Endothelial cell of umbilical vein (primary cell): ENCODE measurements at regions not wholly inside any gene's neighbourhood (a gene's known extent, or its start where the extent isn't known, plus 50 kb on each side); places are given as distances from the start of the nearest gene placed in this dataset.

ENCODE experiments used
- BruUV-seq: library from RNA; stranded (reverse); fragments of 400-500 nt; replicated peaks from 2 replicates; lab custom pipeline; 2021; lab: Mats Ljungman, UMichigan
- CTCF ChIA-PET: fragments of 300-600, 350-600 bp; sonication (Branson Sonifier 250); formaldehyde crosslinking; loops from one replicate; lab custom pipeline; 2021; ENCODE audit warnings: antibody characterized with exemption, inconsistent platforms; lab: Charles Lee
- POLR2A ChIA-PET: fragments of 300-600, 350-600 bp; sonication (Branson Sonifier 250); formaldehyde crosslinking; loops from one replicate; lab custom pipeline; 2021; ENCODE audit warnings: antibody characterized with exemption, inconsistent platforms; lab: Charles Lee
- DNase-seq: peaks from one replicate; pipeline ENCODE4 v3.0.0-alpha.2; 2011; ENCODE audit warnings: low read depth, low spot score
- FAIRE-seq: peaks from 2 replicates; lab custom pipeline; 2011; peaks lifted over from hg19 to GRCh38; lab: Jason Lieb, UNC
- H2AFZ ChIP-seq: 2 replicates; pipeline ENCODE4 v1.6.0; 2012; ENCODE audit warnings: low read depth, low read length, control low read depth, inconsistent platforms
- H3K27ac ChIP-seq: 2 replicates; pipeline ENCODE4 v1.5.1; 2011; ENCODE audit warnings: low read depth, mild to moderate bottlenecking, control low read depth, low read length, moderate library complexity; ENCODE audit not compliant: insufficient read depth
- H3K27me3 ChIP-seq, 2 experiments: 2 replicates each; pipeline versions ENCODE4 v1.6.0 to v1.6.1; 2011; ENCODE audit warnings: low read length in 2 of 2, mixed read lengths in 1 of 2; ENCODE audit not compliant: control insufficient read depth in 2 of 2, insufficient read depth in 2 of 2
- H3K36me3 ChIP-seq, 2 experiments: 2 replicates in 1 of 2; 3 replicates in 1 of 2; pipeline ENCODE4 v1.5.1; 2011; ENCODE audit warnings: low read length in 2 of 2, mild to moderate bottlenecking in 1 of 2, moderate library complexity in 1 of 2; ENCODE audit not compliant: control insufficient read depth in 2 of 2, insufficient read depth in 2 of 2; ENCODE audit errors: extremely low read depth in 1 of 2
- H3K4me1 ChIP-seq: 3 replicates; pipeline ENCODE4 v1.5.1; 2011; ENCODE audit warnings: mild to moderate bottlenecking, low read length; ENCODE audit not compliant: control insufficient read depth, insufficient read depth; ENCODE audit errors: extremely low read depth
- H3K4me2 ChIP-seq: 2 replicates; pipeline ENCODE4 v1.6.1; 2011; ENCODE audit warnings: low read length, control low read depth, mixed read lengths; ENCODE audit not compliant: insufficient read depth
- H3K4me3 ChIP-seq, 3 experiments: fragments of 200-600 bp in 1 of 3; sonication (generic), shearing (Covaris generic) in 1 of 3; replicated peaks in 1 of 3; 2 replicates each; pipeline ENCODE4 v1.5.1; 2011 to 2016; ENCODE audit warnings: control low read depth in 3 of 3, low read length in 3 of 3, mild to moderate bottlenecking in 2 of 3, inconsistent platforms in 1 of 3, low read depth in 1 of 3, moderate library complexity in 1 of 3; ENCODE audit not compliant: insufficient read depth in 1 of 3
- H3K79me2 ChIP-seq: 2 replicates; pipeline ENCODE4 v1.6.0; 2012; ENCODE audit warnings: low read length, inconsistent platforms; ENCODE audit not compliant: control insufficient read depth, insufficient read depth
- H3K9ac ChIP-seq: replicated peaks from 2 replicates; pipeline ENCODE3; 2011; ENCODE audit warnings: low read length, control low read depth; ENCODE audit not compliant: insufficient read depth; ENCODE audit errors: extremely low read depth
- H3K9me1 ChIP-seq: replicated peaks from 3 replicates; pipeline ENCODE4 v1.6.0; 2011; ENCODE audit warnings: mild to moderate bottlenecking, low read length; ENCODE audit not compliant: control insufficient read depth, insufficient read depth; ENCODE audit errors: extremely low read depth
- H3K9me3 ChIP-seq: replicated peaks from 2 replicates; pipeline ENCODE4 v1.5.1; 2012; ENCODE audit warnings: low read length, inconsistent platforms; ENCODE audit not compliant: control insufficient read depth, insufficient read depth
- H4K20me1 ChIP-seq: replicated peaks from 2 replicates; pipeline ENCODE3; 2011; ENCODE audit warnings: mild to moderate bottlenecking, low read length; ENCODE audit not compliant: control insufficient read depth, insufficient read depth; ENCODE audit errors: extremely low read depth
- EZH2 ChIP-seq: IDR thresholded peaks from 2 replicates; pipeline ENCODE4 v1.6.1; 2012; ENCODE audit warnings: borderline replicate concordance, low read depth, mild to moderate bottlenecking, moderate library complexity, low read length, inconsistent platforms; ENCODE audit not compliant: severe bottlenecking
- FOS ChIP-seq: IDR thresholded peaks from 2 replicates; pipeline ENCODE4 v1.6.1; 2011; ENCODE audit warnings: mild to moderate bottlenecking, low read length, moderate library complexity, borderline replicate concordance; ENCODE audit not compliant: insufficient read depth
- GATA2 ChIP-seq: IDR thresholded peaks from 2 replicates; pipeline ENCODE4 v1.7.0; 2011; ENCODE audit warnings: low read depth, mild to moderate bottlenecking, moderate library complexity, mixed read lengths, low read length; ENCODE audit not compliant: insufficient read length, insufficient read depth
- JUN ChIP-seq: IDR thresholded peaks from 2 replicates; pipeline ENCODE4 v1.6.1; 2011; ENCODE audit warnings: borderline replicate concordance, low read depth; ENCODE audit not compliant: insufficient read length, insufficient read depth
- MYC ChIP-seq: IDR thresholded peaks from one replicate; pipeline ENCODE4 v1.6.1; 2011; ENCODE audit warnings: mild to moderate bottlenecking, low read depth, low read length
- POLR2A ChIP-seq: IDR thresholded peaks from 2 replicates; pipeline ENCODE4 v1.6.1; 2012; ENCODE audit warnings: low read depth, mild to moderate bottlenecking, control low read depth, low read length
- POLR2AphosphoS5 ChIP-seq: IDR thresholded peaks from 2 replicates; pipeline ENCODE4 v1.6.1; 2012; ENCODE audit warnings: low read depth, mild to moderate bottlenecking, control low read depth, low read length, moderate library complexity; ENCODE audit not compliant: insufficient read depth
- dilution Hi-C: fragments of 300-500 bp; cut with MboI; formaldehyde crosslinking; loops from one replicate; pipeline ENCODE4 v1.15.0; 2019; ENCODE audit warnings: low sequenced_read_pairs; ENCODE audit not compliant: extremely low pct_ligation_motif_present
- intact Hi-C: fragments of 100-400 bp; cut with micrococcal nuclease; formaldehyde crosslinking; loops from one replicate; pipeline ENCODE4 v1.10.0; 2022
- TF ChIP-seq, protein P1 (sequence below): IDR thresholded peaks from 2 replicates; pipeline ENCODE4 v1.6.1; 2011; ENCODE audit not compliant: insufficient read depth, insufficient read length
- TF ChIP-seq, protein P2 (sequence below), 2 donors: IDR thresholded peaks; 1 replicate in 1 of 2; 2 replicates in 1 of 2; pipeline ENCODE4 v1.5.1; 2011; ENCODE audit warnings: low read length in 2 of 2, mild to moderate bottlenecking in 2 of 2, moderate library complexity in 2 of 2, control low read depth in 1 of 2, inconsistent platforms in 1 of 2, low read depth in 1 of 2; ENCODE audit not compliant: insufficient read depth in 1 of 2; ENCODE audit errors: extremely low read depth in 1 of 2

DNA sequence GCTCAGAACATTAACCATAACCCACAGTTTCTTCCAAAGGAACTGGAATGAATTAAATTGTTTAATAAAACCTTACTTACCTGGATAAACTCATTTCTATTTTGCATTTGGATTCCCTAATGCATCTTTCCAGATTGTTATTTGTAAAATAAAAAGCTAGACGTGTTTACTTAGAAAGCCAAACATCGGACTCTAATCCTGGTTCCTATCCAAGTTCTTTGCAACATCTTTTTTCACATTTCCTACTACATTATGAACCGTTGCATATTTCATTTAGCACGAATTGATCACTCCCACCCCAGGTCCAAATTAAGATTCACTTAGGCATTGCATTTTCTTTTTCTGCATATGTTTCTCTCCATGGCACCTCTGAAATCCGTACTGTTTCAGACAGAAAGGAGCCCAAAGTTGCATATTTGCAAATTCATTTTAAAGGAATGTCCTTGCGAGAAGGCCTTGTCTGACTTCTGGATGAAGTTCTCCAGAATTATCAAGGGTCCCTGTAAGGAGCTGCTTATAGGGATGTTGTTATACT, 164.4 kb upstream of the GSC start:
- Histone ChIP-seq H3K4me2 (no peak overlapping the region), H3K36me3 (no peaks in the 10 kb centered on the region), H3K9me3 (no peaks in the 10 kb centered on the region), H3K4me3 (no peak overlapping the region), H2AFZ (no peak overlapping the region), H4K20me1 (no peaks in the 10 kb centered on the region), H3K4me1 (no peaks in the 10 kb centered on the region), H3K79me2 (no peaks in the 10 kb centered on the region), H3K9me1 (no peaks in the 10 kb centered on the region), H3K9ac (no peak overlapping the region), H3K27ac (no peak overlapping the region), H3K27me3 (no peaks in the 10 kb centered on the region)
- ChIA-PET POLR2A (no interaction called here), CTCF (no interaction called here)
- FAIRE-seq (no peak), DNase-seq (no peak)
- TF ChIP-seq POLR2AphosphoS5: no peak
- no peak for TF ChIP-seq GATA2
- no peak for TF ChIP-seq FOS
- TF ChIP-seq JUN: no peak
- TF ChIP-seq, protein P1, sequence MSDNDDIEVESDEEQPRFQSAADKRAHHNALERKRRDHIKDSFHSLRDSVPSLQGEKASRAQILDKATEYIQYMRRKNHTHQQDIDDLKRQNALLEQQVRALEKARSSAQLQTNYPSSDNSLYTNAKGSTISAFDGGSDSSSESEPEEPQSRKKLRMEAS: no peak
- TF ChIP-seq, protein P2, sequence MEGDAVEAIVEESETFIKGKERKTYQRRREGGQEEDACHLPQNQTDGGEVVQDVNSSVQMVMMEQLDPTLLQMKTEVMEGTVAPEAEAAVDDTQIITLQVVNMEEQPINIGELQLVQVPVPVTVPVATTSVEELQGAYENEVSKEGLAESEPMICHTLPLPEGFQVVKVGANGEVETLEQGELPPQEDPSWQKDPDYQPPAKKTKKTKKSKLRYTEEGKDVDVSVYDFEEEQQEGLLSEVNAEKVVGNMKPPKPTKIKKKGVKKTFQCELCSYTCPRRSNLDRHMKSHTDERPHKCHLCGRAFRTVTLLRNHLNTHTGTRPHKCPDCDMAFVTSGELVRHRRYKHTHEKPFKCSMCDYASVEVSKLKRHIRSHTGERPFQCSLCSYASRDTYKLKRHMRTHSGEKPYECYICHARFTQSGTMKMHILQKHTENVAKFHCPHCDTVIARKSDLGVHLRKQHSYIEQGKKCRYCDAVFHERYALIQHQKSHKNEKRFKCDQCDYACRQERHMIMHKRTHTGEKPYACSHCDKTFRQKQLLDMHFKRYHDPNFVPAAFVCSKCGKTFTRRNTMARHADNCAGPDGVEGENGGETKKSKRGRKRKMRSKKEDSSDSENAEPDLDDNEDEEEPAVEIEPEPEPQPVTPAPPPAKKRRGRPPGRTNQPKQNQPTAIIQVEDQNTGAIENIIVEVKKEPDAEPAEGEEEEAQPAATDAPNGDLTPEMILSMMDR (IDR thresholded peaks at IDR 0.05; ENCODE audit: extremely low read depth in 1 of 2, insufficient read depth in 1 of 2, low read depth in 1 of 2, low read length in 2 of 2): no peak
- TF ChIP-seq MYC: no peak
- no peak for TF ChIP-seq EZH2
- no peak for TF ChIP-seq POLR2A
- BruUV-seq: no TSS peak
- dilution Hi-C loops: no loop called here
- intact Hi-C loops: no loop called here
